ENCODE measurements at regions not wholly inside any gene's neighbourhood (a gene's known extent, or its start where the extent isn't known, plus 50 kb on each side); places are given as distances from the start of the nearest gene placed in this dataset.

DNA sequence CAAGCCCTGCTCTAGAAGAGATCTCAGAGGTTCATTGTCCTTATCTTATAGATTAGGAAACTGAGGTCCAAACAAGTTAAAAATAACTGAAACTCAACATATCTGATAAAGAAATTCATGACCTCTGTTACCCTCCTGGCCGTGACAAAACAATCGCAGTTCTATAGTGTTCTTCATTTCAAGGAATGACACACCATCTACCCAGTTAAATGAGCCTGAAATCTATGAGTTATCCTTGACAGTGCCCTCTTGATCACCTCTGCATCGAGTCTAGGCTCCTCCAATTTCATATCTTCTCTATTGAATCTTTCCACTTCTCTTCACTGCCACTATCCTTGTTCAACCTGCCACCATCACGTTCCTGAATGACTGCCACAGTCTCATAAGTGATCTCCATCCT, 325.3 kb upstream of the TEX13C start:
- no peaks in the 10 kb centered on the region for H3K9me3 ChIP-seq (ENCODE audit: insufficient read depth, low read depth)
- H3K36me3 ChIP-seq (ENCODE audit: low read depth), result no peaks in the 10 kb centered on the region
- TF ChIP-seq, protein P1, sequence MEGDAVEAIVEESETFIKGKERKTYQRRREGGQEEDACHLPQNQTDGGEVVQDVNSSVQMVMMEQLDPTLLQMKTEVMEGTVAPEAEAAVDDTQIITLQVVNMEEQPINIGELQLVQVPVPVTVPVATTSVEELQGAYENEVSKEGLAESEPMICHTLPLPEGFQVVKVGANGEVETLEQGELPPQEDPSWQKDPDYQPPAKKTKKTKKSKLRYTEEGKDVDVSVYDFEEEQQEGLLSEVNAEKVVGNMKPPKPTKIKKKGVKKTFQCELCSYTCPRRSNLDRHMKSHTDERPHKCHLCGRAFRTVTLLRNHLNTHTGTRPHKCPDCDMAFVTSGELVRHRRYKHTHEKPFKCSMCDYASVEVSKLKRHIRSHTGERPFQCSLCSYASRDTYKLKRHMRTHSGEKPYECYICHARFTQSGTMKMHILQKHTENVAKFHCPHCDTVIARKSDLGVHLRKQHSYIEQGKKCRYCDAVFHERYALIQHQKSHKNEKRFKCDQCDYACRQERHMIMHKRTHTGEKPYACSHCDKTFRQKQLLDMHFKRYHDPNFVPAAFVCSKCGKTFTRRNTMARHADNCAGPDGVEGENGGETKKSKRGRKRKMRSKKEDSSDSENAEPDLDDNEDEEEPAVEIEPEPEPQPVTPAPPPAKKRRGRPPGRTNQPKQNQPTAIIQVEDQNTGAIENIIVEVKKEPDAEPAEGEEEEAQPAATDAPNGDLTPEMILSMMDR (conservative IDR thresholded peaks at IDR 0.05), result no peak
- TF ChIP-seq EZH2 (IDR thresholded peaks at IDR 0.05; ENCODE audit: low read depth), result no peak
- H3K4me3 ChIP-seq, result no peak overlapping the region
- 0 out of 2 replicates have a peak, but pooled peaks cover 5% of the 10 kb centered on the region for H3K9me2 ChIP-seq (ENCODE audit: insufficient read depth)
- CTCF ChIA-PET, result no interaction called here
- no peak overlapping the region for H2AFZ ChIP-seq
- BruUV-seq (replicated peaks), result no TSS peak
- intact Hi-C loops (cut with micrococcal nuclease; ENCODE audit: unreplicated experiment), result no loop called here
- no peak overlapping the region for H3K27ac ChIP-seq
- H4K20me1 ChIP-seq (ENCODE audit: insufficient read depth), result 0 out of 2 replicates have a peak, but pooled peaks cover 3% of the 10 kb centered on the region
- no peaks in the 10 kb centered on the region for H3K4me1 ChIP-seq (replicated peaks; ENCODE audit: insufficient read depth)
- DNase-seq, result no peak
- H3K27me3 ChIP-seq (ENCODE audit: insufficient read depth, low read depth), result no peaks in the 10 kb centered on the region
- H3K4me2 ChIP-seq, result no peak overlapping the region
- no peaks in the 10 kb centered on the region for H3F3A ChIP-seq (ENCODE audit: insufficient read depth, low read depth)
- H3K79me2 ChIP-seq (ENCODE audit: low read depth), result no peaks in the 10 kb centered on the region
- POLR2A ChIA-PET (ENCODE audit: unreplicated experiment), result no interaction called here

DNA sequence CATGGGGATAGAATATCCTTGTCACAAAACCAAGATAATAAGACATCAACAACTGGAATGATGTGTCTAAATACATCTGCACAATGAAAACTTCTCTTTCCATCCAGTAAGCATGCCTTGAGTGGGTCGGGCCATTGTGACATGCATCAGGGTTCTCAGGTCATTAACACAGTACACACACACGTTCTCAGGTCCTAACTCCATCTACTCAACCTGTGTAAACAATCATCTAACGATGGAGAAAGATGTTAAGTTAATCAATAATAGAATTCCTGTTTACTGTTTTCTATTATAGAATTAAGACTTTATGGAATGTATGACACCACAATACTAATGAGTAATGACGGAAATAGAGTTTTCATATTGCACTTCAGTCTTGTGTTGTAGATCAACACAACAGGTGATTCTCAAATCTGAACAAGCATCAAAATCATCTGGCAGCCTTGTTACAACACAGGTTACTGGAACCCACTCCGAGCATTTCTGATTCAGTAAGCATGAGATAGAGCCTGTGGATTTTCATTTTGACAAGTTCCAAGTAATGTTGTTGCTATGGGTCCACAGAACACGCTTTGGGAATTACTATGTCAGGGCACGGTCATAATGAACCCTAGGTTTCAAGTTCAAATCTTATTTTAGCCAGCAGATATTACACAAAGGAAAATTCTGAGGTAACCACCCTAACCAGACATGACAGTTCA, 315.8 kb upstream of the TEX13C start:
- H3K79me2 ChIP-seq (ENCODE audit: low read depth), result no peaks in the 10 kb centered on the region
- intact Hi-C loops (cut with micrococcal nuclease; ENCODE audit: unreplicated experiment), result no loop called here
- POLR2A ChIA-PET (ENCODE audit: unreplicated experiment), result no interaction called here

DNA sequence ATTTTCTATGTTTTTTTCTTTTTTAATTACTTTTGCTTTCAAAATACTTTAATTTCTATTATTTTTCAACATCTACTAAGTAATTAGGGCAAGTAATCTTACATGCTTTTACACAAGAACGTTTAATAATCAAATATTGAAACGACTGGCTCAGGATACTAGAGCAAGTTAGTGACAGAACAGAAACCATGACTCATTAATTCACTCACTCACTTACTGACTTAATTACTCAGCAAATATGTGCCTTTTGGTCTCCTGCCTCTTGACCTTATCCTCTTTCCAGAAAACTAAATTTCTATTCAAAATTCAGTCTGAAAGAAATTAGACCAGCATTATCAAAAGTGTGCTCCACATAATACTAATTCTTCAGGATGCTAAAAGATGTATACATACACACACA, 314.9 kb upstream of the TEX13C start:
- no peaks in the 10 kb centered on the region for H3K36me3 ChIP-seq (ENCODE audit: low read depth)
- CTCF ChIA-PET, result no interaction called here
- peak overlapping the region; percentile 32; the same call in 1 of the 2 replicates for H3K27ac ChIP-seq
- no peaks in the 10 kb centered on the region for H3K9me3 ChIP-seq (ENCODE audit: insufficient read depth, low read depth)
- H3K4me1 ChIP-seq (replicated peaks; ENCODE audit: insufficient read depth), result peaks cover 14% of the 10 kb centered on the region
- peak overlapping the region; percentile 57 for H3K4me2 ChIP-seq
- intact Hi-C loops (cut with micrococcal nuclease; ENCODE audit: unreplicated experiment), result no loop called here
- no peaks in the 10 kb centered on the region for H3F3A ChIP-seq (ENCODE audit: insufficient read depth, low read depth)
- no peak overlapping the region for H3K4me3 ChIP-seq
- no TSS peak for BruUV-seq (replicated peaks)
- no peaks in the 10 kb centered on the region for H3K79me2 ChIP-seq (ENCODE audit: low read depth)
- POLR2A ChIA-PET (ENCODE audit: unreplicated experiment), result no interaction called here
- H3K9me2 ChIP-seq (ENCODE audit: insufficient read depth), result no peaks in the 10 kb centered on the region; the same call in 1 of the 2 replicates
- peak overlapping the region; percentile 56; the same call in 1 of the 2 replicates for H2AFZ ChIP-seq
- no peak for TF ChIP-seq EZH2 (IDR thresholded peaks at IDR 0.05; ENCODE audit: low read depth)
- TF ChIP-seq, protein P1 (conservative IDR thresholded peaks at IDR 0.05), result no peak
- no peaks in the 10 kb centered on the region for H4K20me1 ChIP-seq (ENCODE audit: insufficient read depth)
- peak in 1 of 2 experiments; percentile 49 for DNase-seq
- H3K27me3 ChIP-seq (ENCODE audit: insufficient read depth, low read depth), result no peaks in the 10 kb centered on the region

More for the DNA sequence above, 315.8 kb upstream of the TEX13C start:
- no peaks in the 10 kb centered on the region; the same call in 1 of the 2 replicates for H3K9me2 ChIP-seq (ENCODE audit: insufficient read depth)
- no peaks in the 10 kb centered on the region for H3F3A ChIP-seq (ENCODE audit: insufficient read depth, low read depth)
- H4K20me1 ChIP-seq (ENCODE audit: insufficient read depth), result no peaks in the 10 kb centered on the region
- H2AFZ ChIP-seq, result no peak overlapping the region
- peaks cover 14% of the 10 kb centered on the region for H3K4me1 ChIP-seq (replicated peaks; ENCODE audit: insufficient read depth)
- no peaks in the 10 kb centered on the region for H3K9me3 ChIP-seq (ENCODE audit: insufficient read depth, low read depth)
- H3K4me3 ChIP-seq, result no peak overlapping the region
- BruUV-seq (replicated peaks), result no TSS peak
- no peak overlapping the region for H3K4me2 ChIP-seq
- H3K27ac ChIP-seq, result no peak overlapping the region
- TF ChIP-seq, protein P1 (conservative IDR thresholded peaks at IDR 0.05), result no peak
- no peak for TF ChIP-seq EZH2 (IDR thresholded peaks at IDR 0.05; ENCODE audit: low read depth)
- no peak for DNase-seq
- CTCF ChIA-PET, result no interaction called here
- no peaks in the 10 kb centered on the region for H3K36me3 ChIP-seq (ENCODE audit: low read depth)
- H3K27me3 ChIP-seq (ENCODE audit: insufficient read depth, low read depth), result no peaks in the 10 kb centered on the region

Data from PC-9 (cell line).